CD14-positive monocyte (primary cell): ENCODE measurements at regions not wholly inside any gene's neighbourhood (a gene's known extent, or its start where the extent isn't known, plus 50 kb on each side); places are given as distances from the start of the nearest gene placed in this dataset.

Source experiments
- DNase-seq, 3 donors: peaks; one replicate each; pipeline ENCODE4 v3.0.0-alpha.2; 2011 to 2022
- H2AFZ ChIP-seq: 2 replicates; pipeline ENCODE4 v1.6.0; 2012; ENCODE audit warnings: mild to moderate bottlenecking, low read depth, low read length, inconsistent platforms; ENCODE audit not compliant: insufficient read depth, poor library complexity, severe bottlenecking
- H3K27ac ChIP-seq, 2 donors: 1 replicate in 1 of 2; 2 replicates in 1 of 2; pipeline ENCODE4 v1.5.1; 2012 to 2013; ENCODE audit warnings: low read length in 2 of 2, control low read depth in 1 of 2, inconsistent platforms in 1 of 2, low read depth in 1 of 2, mild to moderate bottlenecking in 1 of 2
- H3K27me3 ChIP-seq, 2 donors: one replicate each; pipeline versions ENCODE4 v1.6.0 to v1.6.1; 2011 to 2013; ENCODE audit warnings: low read length in 2 of 2; ENCODE audit not compliant: control insufficient read depth in 2 of 2, insufficient read depth in 2 of 2
- H3K36me3 ChIP-seq, 2 donors: replicated peaks in 1 of 2; 1 replicate in 1 of 2; 2 replicates in 1 of 2; pipeline versions ENCODE4 v1.5.1 to v1.6.1; 2012 to 2013; ENCODE audit warnings: low read length in 2 of 2, control low read depth in 1 of 2, inconsistent platforms in 1 of 2, mild to moderate bottlenecking in 1 of 2; ENCODE audit not compliant: insufficient read depth in 2 of 2, control insufficient read depth in 1 of 2
- H3K4me1 ChIP-seq, 2 donors: 1 replicate in 1 of 2; 2 replicates in 1 of 2; pipeline versions ENCODE4 v1.5.1 to v1.6.1; 2012 to 2013; ENCODE audit warnings: low read length in 2 of 2, control low read depth in 1 of 2, inconsistent platforms in 1 of 2, mild to moderate bottlenecking in 1 of 2, moderate library complexity in 1 of 2; ENCODE audit not compliant: insufficient read depth in 2 of 2, control insufficient read depth in 1 of 2
- H3K4me2 ChIP-seq: replicated peaks from 2 replicates; pipeline ENCODE3; 2012; ENCODE audit warnings: low read length, moderate library complexity, mild to moderate bottlenecking; ENCODE audit not compliant: poor library complexity, severe bottlenecking; ENCODE audit errors: extremely low read depth
- H3K4me3 ChIP-seq, 3 experiments: fragments of 200-600 bp in 1 of 3; sonication (generic) in 1 of 3; replicated peaks in 1 of 3; 1 replicate in 2 of 3; 2 replicates in 1 of 3; pipeline ENCODE4 v1.5.1; 2011 to 2013; ENCODE audit warnings: low read length in 3 of 3, mild to moderate bottlenecking in 3 of 3, control low read depth in 2 of 3, low read depth in 2 of 3, inconsistent platforms in 1 of 3, moderate library complexity in 1 of 3
- H3K79me2 ChIP-seq: 2 replicates; pipeline ENCODE4 v1.6.0; 2012; ENCODE audit warnings: mild to moderate bottlenecking, control low read depth, inconsistent platforms, low read length, moderate library complexity; ENCODE audit not compliant: insufficient read depth
- H3K9ac ChIP-seq: 2 replicates; pipeline ENCODE4 v1.6.0; 2017; ENCODE audit warnings: low read length, mild to moderate bottlenecking; ENCODE audit not compliant: insufficient read depth, poor library complexity, severe bottlenecking
- H3K9me3 ChIP-seq, 2 donors: replicated peaks in 1 of 2; 1 replicate in 1 of 2; 2 replicates in 1 of 2; pipeline versions ENCODE4 v1.5.1 to v1.6.1; 2012 to 2013; ENCODE audit warnings: low read length in 2 of 2, control low read depth in 1 of 2; ENCODE audit not compliant: control insufficient read depth in 1 of 2, insufficient read depth in 1 of 2
- H4K20me1 ChIP-seq: 2 replicates; pipeline ENCODE4 v1.6.0; 2012; ENCODE audit warnings: mild to moderate bottlenecking, low read length, control low read depth, moderate library complexity; ENCODE audit not compliant: insufficient read depth
- H3K27ac Mint-ChIP-seq, 7 donors: one replicate each; pipeline ENCODE4 v1.8.0; 2020; ENCODE audit warnings: mild to moderate bottlenecking in 7 of 7, mixed read lengths in 7 of 7, moderate library complexity in 6 of 7, inconsistent platforms in 2 of 7
- H3K27me3 Mint-ChIP-seq, 3 donors: one replicate each; pipeline ENCODE4 v1.8.0; 2021 to 2022; ENCODE audit warnings: low read depth in 3 of 3, mild to moderate bottlenecking in 3 of 3, mixed read lengths in 3 of 3, moderate library complexity in 3 of 3, inconsistent platforms in 1 of 3
- H3K36me3 Mint-ChIP-seq, 2 donors: one replicate each; pipeline ENCODE4 v1.8.0; 2020; ENCODE audit warnings: mixed read lengths in 2 of 2, inconsistent platforms in 1 of 2, mild to moderate bottlenecking in 1 of 2
- H3K4me1 Mint-ChIP-seq: one replicate; pipeline ENCODE4 v1.8.0; 2020; ENCODE audit warnings: mild to moderate bottlenecking, mixed read lengths
- H3K4me3 Mint-ChIP-seq, 2 donors: one replicate each; pipeline ENCODE4 v1.8.0; 2020; ENCODE audit warnings: mild to moderate bottlenecking in 2 of 2, mixed read lengths in 2 of 2, moderate library complexity in 1 of 2
- H3K9me3 Mint-ChIP-seq, 7 donors: one replicate each; pipeline ENCODE4 v1.8.0; 2020 to 2022; ENCODE audit warnings: mixed read lengths in 7 of 7, mild to moderate bottlenecking in 6 of 7, moderate library complexity in 6 of 7, inconsistent platforms in 2 of 7
- WGBS: methylation state at CpG from one replicate; pipeline ENCODE4 v1.1.5; 2013; ENCODE audit warnings: missing lambda C conversion rate; ENCODE audit not compliant: insufficient coverage; 5-methylcytosine and 5-hydroxymethylcytosine counted together
- intact Hi-C, 2 donors: fragments of 100-400 bp; cut with micrococcal nuclease; formaldehyde crosslinking; loops; one replicate each; pipeline versions ENCODE4 v1.15.0 to v1.15.1; 2023
- TF ChIP-seq, protein P1 (sequence below): fragments of 200-600 bp; IDR thresholded peaks from one replicate; pipeline ENCODE4 v1.8.0; 2022; ENCODE audit warnings: antibody characterized with exemption, mild to moderate bottlenecking

DNA sequence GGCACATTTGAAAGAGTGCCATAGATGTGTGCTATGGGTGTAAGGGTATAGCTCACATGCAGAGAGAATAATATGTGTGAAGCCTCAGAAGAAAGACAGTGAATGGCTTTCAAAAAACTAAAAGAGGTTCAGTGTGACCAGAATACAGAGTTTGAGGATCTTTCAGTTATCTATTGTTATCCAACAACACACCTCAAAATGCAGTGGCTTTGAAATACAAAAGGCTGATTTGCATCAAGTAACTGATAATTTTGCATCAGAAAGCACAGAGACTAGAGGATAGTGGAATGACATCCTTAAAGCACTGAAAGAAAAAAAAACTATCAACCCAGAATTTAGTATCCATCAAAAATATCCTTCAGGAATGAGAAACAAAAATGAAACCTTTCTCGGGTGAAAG, 131.6 kb upstream of the IGF1 start:
- Mint-ChIP-seq H3K27me3 (peaks cover 0 to 4% (median 0%) of the 10 kb centered on the region in 3 donors), H3K27ac (no peak overlapping the region), H3K4me3 (no peak overlapping the region), H3K4me1 (no peaks in the 10 kb centered on the region), H3K9me3 (peaks cover 0 to 9% (median 2%) of the 10 kb centered on the region in 7 donors), H3K36me3 (no peaks in the 10 kb centered on the region)
- Histone ChIP-seq H3K36me3 (no peaks in the 10 kb centered on the region), H3K9me3 (peaks cover 0 to 3% of the 10 kb centered on the region in 2 donors), H4K20me1 (no peaks in the 10 kb centered on the region), H3K4me3 (no peak overlapping the region), H3K27me3 (no peaks in the 10 kb centered on the region), H2AFZ (no peak overlapping the region), H3K27ac (no peak overlapping the region), H3K9ac (no peak overlapping the region), H3K79me2 (no peaks in the 10 kb centered on the region), H3K4me1 (no peaks in the 10 kb centered on the region), H3K4me2 (no peak overlapping the region)
- DNase-seq: no peak
- WGBS: no CpG with 5 or more reads among the region's 1 CpG
- intact Hi-C loops: no loop called here
- TF ChIP-seq, protein P1, sequence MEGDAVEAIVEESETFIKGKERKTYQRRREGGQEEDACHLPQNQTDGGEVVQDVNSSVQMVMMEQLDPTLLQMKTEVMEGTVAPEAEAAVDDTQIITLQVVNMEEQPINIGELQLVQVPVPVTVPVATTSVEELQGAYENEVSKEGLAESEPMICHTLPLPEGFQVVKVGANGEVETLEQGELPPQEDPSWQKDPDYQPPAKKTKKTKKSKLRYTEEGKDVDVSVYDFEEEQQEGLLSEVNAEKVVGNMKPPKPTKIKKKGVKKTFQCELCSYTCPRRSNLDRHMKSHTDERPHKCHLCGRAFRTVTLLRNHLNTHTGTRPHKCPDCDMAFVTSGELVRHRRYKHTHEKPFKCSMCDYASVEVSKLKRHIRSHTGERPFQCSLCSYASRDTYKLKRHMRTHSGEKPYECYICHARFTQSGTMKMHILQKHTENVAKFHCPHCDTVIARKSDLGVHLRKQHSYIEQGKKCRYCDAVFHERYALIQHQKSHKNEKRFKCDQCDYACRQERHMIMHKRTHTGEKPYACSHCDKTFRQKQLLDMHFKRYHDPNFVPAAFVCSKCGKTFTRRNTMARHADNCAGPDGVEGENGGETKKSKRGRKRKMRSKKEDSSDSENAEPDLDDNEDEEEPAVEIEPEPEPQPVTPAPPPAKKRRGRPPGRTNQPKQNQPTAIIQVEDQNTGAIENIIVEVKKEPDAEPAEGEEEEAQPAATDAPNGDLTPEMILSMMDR: no peak

DNA sequence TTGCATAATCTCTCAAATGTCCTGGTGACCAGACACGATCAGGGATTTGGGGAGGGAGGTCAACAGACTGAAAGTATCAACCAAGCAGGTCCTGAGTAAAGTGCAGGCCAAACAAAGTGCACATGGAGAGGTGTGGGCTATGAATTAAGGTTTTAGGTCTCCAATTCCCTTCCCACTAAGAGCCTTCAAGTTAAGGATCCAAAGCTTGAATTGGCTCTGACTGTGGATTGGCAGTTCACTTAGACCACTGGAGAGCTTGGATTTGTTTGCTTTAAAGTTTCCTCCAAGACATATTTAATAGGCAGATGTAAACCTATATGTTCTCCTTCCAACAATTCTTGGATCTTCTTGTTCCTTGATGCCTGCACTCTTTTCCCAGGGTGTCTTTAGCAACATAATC, 129.6 kb upstream of the IGF1 start:
- Mint-ChIP-seq H3K4me1 (no peaks in the 10 kb centered on the region), H3K27me3 (peaks cover 0 to 4% (median 1%) of the 10 kb centered on the region in 3 donors), H3K4me3 (no peak overlapping the region), H3K36me3 (no peaks in the 10 kb centered on the region), H3K27ac (no peak overlapping the region), H3K9me3 (peaks cover 0 to 17% (median 3%) of the 10 kb centered on the region in 7 donors)
- H3K27me3 ChIP-seq: no peaks in the 10 kb centered on the region
- intact Hi-C loops: no loop called here
- 100% methylated on average over 1 of the region's 1 CpG for WGBS
- no peaks in the 10 kb centered on the region for H3K79me2 ChIP-seq
- H3K4me1 ChIP-seq: no peaks in the 10 kb centered on the region
- no peak overlapping the region for H3K4me3 ChIP-seq
- H2AFZ ChIP-seq: no peak overlapping the region
- H3K36me3 ChIP-seq: no peaks in the 10 kb centered on the region
- no peak overlapping the region for H3K9ac ChIP-seq
- no peak overlapping the region for H3K4me2 ChIP-seq
- TF ChIP-seq, protein P1: no peak
- no peaks in the 10 kb centered on the region for H3K9me3 ChIP-seq
- H3K27ac ChIP-seq: no peak overlapping the region
- no peaks in the 10 kb centered on the region for H4K20me1 ChIP-seq
- no peak for DNase-seq
